ENCODE measurements at regions not wholly inside any gene's neighbourhood (a gene's known extent, or its start where the extent isn't known, plus 50 kb on each side); places are given as distances from the start of the nearest gene placed in this dataset.
"Not testable (repeated sequence)": the region's sequence is repeated elsewhere in the genome, so short reads cannot be mapped to it uniquely, and the experiment has no call there.

DNA sequence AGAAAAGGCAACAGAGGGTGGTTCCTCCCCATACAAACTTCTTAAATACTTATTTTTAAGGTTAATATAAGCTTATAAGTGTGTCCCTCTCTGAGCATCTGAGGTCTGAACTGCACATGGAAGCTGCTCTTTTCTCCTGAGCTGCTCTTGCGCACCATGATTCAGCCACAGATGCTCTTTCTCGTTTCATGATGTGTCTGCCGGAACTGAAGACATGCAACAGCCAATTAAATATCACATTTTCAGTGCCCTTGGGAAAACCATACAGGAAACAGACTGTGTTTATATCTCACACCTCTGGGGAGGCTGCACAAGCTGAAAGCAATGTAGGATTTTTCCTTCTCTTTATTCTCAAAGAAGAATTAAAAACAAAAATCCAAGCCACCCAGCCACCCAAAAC, 96.8 kb upstream of the NREP start:
- in situ Hi-C loops (cut with MboI; ENCODE audit: low pct_unique_long_range_greater_than_20kb, low sequenced_read_pairs), result no loop called here
- DNase-seq, result peak; percentile 50

DNA sequence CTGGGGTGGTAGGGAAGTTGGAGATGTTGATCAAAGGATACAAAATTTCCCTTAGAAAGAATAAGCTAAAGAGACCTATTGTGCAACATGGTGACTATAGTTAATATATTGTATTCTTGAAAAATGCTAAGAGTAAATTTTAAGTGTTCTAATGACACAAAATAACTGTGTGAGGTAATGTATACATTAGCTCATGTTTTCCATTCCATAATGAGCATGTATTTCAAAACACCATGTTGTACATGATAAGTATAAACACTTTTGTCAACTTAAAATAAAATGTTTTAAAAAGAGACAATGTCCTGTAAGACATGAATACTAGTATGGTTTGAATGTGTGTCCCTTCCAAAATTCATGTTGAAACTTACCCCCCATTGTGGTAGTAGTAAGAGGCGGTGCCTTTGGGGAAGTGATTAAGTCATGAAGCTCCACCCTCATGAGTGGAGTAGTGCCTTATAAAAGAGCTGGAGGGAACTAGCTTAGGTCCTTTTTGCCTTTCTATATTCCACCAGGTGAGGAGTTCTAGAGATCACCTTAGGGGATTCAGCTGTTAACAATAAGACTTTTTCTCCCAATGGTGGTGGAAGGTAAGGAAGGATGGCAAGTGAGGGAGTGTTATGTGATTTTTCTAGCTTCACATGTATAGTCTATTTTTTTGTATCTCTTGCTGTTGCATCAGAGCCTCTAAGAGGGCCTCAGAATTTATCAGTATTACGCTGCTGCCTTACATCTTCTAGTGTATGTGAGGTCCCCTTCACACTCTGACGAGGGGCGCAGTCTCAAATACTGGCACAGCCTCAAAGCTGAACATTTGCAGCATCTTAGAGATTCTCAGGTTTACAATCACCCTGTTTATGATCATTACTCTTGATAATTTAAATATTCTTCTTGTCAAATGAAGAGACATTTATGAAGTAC, 94.9 kb upstream of the NREP start:
- DNase-seq, result peak; percentile 16
- in situ Hi-C loops (cut with MboI; ENCODE audit: low pct_unique_long_range_greater_than_20kb, low sequenced_read_pairs), result no loop called here

DNA sequence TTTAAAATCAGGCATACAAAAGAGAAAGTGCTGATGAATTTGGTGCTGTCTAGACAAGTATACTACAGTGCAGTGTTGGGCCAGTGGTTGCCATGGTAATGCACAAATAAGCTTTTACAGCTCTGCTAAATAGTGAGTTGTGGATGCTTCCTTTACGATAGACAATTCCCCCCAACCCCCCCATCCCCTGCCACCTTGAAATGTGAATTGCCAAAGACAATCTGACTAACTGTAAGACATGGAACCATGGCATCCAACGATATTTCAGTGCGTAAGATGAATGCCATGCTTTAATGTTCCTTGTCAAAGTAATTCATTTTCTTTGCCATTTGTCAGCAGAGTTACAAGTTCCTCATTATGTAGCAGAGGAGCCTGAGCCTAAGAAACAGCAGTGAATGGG, 91.5 kb upstream of the NREP start:
- DNase-seq, result no peak
- in situ Hi-C loops (cut with MboI; ENCODE audit: low pct_unique_long_range_greater_than_20kb, low sequenced_read_pairs), result no loop called here

DNA sequence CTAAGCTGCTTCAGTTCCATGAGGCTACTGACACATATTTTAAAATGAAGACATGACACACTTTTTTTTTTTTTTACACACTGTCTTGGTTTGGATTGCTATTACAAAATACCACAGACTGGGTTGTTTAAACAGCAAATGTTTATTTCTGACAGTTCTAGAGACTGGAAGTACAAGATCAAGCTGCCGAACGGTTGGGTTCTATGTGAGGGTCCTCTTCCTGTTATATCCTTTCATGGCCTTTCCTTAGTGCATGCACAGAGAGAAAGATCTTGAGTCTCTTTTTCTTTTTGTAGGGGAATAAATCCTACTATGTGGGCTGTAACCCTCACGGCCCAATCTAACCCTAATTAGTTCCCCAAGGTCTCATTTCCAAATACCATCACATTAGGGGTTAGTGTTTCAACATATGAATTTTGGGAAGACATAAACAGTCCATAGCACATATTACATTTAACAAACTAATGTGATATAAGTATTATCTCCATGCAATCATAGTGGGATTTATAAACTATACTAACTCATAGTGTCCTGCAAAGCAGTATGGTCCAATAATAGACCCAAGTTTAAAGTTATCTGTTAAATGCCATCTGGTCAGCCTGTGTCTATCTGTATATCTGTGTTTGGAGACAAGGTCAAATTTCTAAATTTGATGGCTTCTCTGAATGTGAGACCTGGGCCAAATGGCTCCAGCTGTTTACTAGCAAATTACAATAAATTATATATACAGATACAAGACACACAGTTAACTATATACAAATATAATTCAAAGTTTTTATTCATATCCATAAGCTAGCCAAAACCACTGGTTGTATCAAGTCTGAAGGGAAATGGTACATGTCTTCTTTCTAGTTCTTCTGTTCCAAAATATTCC, 90.3 kb upstream of the NREP start:
- no peak for DNase-seq
- in situ Hi-C loops (cut with MboI; ENCODE audit: low pct_unique_long_range_greater_than_20kb, low sequenced_read_pairs), result no loop called here

DNA sequence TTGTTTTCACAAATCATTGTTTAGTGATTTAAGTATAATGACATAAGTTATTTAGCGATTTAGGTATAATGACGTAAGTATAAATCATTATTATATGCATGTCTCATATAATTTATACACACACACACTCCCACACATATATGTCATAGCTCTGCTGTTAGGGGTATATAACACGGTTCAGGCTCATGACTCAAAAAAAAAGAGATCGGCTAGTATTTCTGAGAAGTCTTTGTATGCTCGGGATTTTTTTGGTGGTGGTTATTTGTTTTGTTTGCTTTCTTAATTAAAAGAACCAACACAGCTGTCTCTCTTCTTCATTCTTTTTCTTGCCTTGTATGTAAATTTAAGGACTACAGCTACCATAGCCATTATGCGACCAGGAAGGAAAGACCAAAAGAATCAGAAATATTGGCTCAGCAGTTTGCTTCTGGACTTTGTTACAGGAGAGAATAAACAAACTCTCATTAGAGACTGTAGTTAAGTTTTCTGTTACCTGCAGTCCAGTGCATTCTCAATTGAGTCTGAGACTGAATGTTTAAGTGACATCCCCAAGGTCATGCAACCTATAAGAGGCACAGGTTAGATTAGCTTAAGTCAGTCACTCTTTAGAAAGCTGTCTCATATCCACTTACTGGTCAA, 83.2 kb upstream of the NREP start:
- in situ Hi-C loops (cut with MboI; ENCODE audit: low pct_unique_long_range_greater_than_20kb, low sequenced_read_pairs), result no loop called here
- DNase-seq, result no peak

DNA sequence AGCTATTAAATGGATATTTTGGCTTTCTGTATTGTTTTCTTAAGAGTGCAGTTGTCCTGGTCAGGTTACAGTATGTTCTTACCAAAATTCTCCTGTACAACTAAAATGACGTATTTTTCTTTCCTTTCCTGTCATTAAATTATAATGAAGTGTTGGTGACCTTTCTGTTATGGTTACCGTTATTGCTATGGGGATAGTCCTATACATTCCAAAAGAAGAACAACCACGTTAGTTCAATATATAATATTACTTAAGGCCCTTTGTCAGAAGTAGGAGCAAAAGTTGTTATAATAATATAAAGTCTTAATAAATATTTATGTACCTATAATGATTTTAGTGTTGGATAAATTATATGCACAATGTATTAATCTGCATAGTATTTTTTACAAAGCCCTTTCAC, 82.4 kb upstream of the NREP start:
- no peak for DNase-seq
- in situ Hi-C loops (cut with MboI; ENCODE audit: low pct_unique_long_range_greater_than_20kb, low sequenced_read_pairs), result no loop called here

DNA sequence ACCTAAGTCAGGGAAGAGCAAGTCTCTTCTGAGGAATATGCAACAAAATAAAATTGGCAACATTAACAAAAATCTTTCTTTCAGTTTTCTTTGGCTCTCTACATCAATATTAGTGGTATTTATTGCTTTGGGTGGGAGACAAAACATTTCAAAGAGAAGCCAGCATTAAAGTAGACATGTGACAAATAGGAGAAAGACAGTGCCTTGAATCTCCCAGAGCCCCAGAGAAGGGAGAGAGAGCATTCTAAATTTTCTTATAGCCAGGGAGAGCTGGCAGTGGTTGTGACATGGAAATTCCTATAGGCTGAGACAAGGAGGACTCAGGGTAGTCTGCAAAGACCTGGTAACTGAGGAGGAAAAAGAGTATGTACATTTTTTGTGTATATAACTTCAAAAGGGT, 79.4 kb upstream of the NREP start:
- in situ Hi-C loops (cut with MboI; ENCODE audit: low pct_unique_long_range_greater_than_20kb, low sequenced_read_pairs), result no loop called here
- no peak for DNase-seq

DNA sequence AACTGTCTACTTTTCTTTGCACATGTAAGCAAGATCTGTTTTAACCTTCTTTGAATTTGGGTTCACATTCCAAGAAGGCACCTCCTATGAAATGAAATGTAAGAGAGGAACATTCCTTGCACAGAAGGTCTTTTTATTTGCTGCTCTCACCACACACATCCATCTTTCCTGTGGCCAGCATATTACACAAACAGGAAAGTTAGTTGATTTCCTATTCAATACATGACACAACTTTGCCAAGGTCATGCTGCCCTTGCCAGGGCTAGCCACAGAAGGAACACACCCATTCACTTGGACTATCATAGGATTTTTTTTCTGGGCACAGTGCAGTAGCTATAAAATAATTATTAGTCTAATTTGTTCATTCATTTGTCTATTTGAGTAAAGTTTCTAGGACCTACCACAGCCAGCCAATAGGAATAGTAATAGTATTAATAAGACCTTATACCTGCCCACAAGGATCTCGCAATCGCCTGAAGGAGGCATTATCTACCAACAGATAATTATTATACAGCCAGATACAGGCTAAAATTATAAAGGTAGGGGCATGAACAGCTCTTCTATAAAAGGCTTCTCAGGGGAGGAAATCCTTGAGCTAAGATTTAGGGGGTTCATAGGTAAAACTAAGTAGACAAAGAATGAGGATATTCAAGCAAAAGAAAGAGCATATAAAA, 78.1 kb upstream of the NREP start:
- in situ Hi-C loops (cut with MboI; ENCODE audit: low pct_unique_long_range_greater_than_20kb, low sequenced_read_pairs), result no loop called here
- DNase-seq, result no peak

DNA sequence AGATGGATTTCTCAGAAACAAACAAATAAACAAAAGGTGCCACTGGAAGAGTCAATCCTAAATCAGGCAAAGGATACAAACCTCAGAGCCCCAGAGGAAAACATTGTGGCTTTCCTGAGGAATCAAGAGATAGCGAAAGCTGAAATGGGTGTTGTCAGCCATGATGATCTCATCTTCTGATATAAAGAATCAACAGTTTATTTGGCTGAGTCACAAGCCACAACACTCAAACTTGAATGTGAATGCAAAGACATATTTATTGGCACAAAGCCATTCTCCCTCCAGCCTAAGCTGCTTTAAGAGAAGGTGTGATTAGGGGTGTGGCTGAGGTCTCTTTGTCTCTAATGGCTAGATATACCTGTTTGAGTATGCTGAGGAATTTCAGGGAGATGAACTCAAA, 73.3 kb upstream of the NREP start:
- DNase-seq, result no peak
- in situ Hi-C loops (cut with MboI; ENCODE audit: low pct_unique_long_range_greater_than_20kb, low sequenced_read_pairs), result no loop called here

DNA sequence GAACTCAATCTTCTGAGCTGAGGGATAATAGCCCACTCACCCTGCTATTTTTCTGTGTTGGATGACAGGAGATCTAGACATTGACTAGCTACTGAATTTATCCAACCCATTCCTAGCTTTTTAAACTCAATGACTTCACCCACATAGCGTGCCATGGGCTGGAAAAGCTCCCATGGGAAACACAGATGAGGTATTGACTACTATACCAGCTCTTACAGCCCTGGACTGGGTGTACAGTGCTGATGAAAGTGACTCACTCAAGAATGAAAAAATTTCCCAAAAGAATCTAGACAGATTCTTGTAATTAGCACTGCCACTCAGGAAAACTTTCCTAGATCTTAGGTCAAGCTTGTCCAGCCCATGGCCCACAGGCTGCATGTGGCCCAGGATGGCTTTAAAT, 72.7 kb upstream of the NREP start:
- in situ Hi-C loops (cut with MboI; ENCODE audit: low pct_unique_long_range_greater_than_20kb, low sequenced_read_pairs), result no loop called here
- no peak for DNase-seq

DNA sequence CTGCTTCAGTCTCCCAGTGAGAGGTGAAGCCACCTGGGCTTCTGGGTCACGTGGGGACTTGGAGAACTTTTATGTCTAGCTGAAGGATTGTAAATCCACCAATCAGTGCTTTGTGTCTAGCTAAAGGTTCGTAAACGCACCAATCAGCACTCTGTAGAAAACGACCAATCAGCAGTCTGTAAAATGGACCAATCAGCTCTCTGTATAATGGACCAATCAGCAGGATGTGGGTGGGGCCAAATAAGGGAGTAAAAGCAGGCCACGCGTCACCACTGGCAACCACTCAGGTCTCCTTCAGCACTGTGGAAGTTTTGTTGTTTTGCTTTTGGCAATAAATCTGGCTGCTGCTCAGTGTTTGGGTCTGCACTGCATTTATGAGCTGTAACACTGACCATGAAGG, 69.1 kb upstream of the NREP start:
- DNase-seq, result no peak
- in situ Hi-C loops (cut with MboI; ENCODE audit: low pct_unique_long_range_greater_than_20kb, low sequenced_read_pairs), result no loop called here

DNA sequence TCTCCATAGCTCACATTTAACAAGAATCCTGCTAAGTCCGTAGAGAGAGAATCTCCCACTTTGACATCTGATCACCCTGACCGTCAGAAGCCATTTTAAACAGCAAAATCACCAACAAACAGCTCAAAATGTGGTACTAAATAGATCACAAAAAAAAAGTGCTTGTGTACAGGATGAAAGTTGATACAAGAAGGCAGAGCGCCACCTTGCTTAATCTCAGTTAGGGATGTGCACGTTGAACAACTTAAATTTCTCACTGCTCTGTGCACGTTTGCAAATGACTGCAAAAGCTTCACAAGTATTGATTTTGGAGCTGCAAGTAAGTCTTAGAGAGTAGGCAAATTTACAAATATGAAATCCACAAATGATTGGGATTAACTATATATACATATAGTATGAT, 63.1 kb upstream of the NREP start:
- peak; percentile 12 for DNase-seq
- in situ Hi-C loops (cut with MboI; ENCODE audit: low pct_unique_long_range_greater_than_20kb, low sequenced_read_pairs), result no loop called here

DNA sequence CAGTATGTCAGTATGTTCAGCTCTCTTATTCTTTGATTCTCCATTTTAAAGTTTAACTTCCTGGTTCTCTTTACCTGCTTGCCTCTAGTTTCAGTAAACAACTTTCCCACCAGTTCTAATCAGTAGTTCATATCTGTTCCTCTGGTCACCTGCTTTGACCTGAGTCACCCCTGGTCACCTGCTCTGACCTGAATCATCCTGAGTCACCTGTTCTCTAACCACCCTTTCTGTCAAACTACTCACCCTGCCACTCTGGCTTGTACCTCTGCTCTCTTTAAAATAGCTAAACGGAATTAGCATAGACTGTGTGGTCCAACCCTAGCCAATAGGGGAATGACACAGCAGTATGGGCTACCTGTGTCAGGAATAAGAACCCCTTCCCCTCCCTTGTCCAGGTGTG, 62.0 kb upstream of the NREP start:
- in situ Hi-C loops (cut with MboI; ENCODE audit: low pct_unique_long_range_greater_than_20kb, low sequenced_read_pairs); DNase-seq: not testable (repeated sequence)

DNA sequence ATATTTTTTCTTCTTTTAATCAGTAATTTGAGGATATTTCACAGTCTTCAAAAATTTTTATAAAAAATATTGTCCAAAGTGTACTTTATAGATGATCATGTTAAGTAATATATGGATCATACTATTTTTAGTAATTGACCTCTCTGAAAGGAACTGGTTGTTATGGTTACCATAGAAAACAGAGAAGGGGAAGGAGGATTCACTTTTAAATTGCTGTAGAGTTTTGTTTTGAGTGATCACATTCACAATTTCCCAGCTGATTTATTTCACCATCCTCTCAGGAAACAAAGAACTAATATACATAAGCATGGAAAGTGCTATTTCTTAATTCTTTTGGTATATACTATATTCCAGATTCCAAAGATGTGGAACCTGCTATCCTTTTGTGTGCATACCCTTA, 56.5 kb upstream of the NREP start:
- in situ Hi-C loops (cut with MboI; ENCODE audit: low pct_unique_long_range_greater_than_20kb, low sequenced_read_pairs), result no loop called here

DNA sequence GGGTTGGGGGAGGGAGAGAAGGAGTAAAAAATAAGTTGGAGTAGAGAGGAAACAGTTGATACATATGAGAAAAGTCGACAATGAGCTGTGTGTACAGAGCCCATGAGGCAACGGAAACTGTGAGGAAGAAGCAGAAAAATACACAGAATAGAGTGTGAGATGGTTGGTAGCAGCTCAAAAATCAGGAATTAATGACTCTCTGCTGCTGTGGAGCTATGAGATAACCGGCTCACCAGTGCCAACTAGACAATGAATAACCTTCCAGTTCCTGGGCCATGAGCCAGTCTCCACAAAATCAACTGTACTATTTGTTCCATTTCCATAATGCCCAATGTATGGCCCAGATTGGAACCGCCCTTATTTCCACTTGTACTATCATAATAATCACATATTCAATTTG, 53.1 kb upstream of the NREP start:
- in situ Hi-C loops (cut with MboI; ENCODE audit: low pct_unique_long_range_greater_than_20kb, low sequenced_read_pairs), result no loop called here
- no peak for DNase-seq

More for the DNA sequence above, 56.5 kb upstream of the NREP start:
- DNase-seq, result peak; percentile 9
